Heart left ventricle (tissue), 13 donors: ENCODE measurements at regions not wholly inside any gene's neighbourhood (a gene's known extent, or its start where the extent isn't known, plus 50 kb on each side); places are given as distances from the start of the nearest gene placed in this dataset.

Experiments
- POLR2A ChIP-seq, 2 donors: fragments of 450-650 bp; IDR thresholded peaks; one replicate each; pipeline ENCODE4 v1.6.1; 2017; ENCODE audit warnings: antibody characterized with exemption in 2 of 2, mild to moderate bottlenecking in 2 of 2, moderate library complexity in 2 of 2
- TF ChIP-seq, protein P1 (sequence below), 12 donors: fragments of 200-600 bp; sonication (generic) in 4 of 12; IDR thresholded peaks; one replicate each; pipeline versions ENCODE4 v1.5.0 to v1.8.0; 2018 to 2022; ENCODE audit warnings: antibody characterized with exemption in 12 of 12, mild to moderate bottlenecking in 5 of 12
- donor health status: ischemic (EF 13 %, LVEDD 7.1; RV severe dilation, severe dysfunction).
- donor health status: DM: no; HTN: yes; CAD: no.
- donor health status: DM: no; HTN: no; CAD: no.
- donor health status: ischemic (EF 25% LVEDD 6.9; RV normal size, moderate dysfunction).
- donor health status: ischemic (EF 25% LVEDD 5.7; RV mildly dilated, moderate dysfunction).
- donor health status: ischemic (EF 35%, LVEDD 5.7; RV mildly dilated, moderate dysfunction).
- donor health status: nonischemic (EF 11% LVEDD 7.7; RV severe dilation, severe dysfunction).
- donor health status: DM: yes; HTN: yes; CAD: no.
- donor health status: PGD.
- donor health status: ischemic (EF 29% LVEDD 5.4; RV normal size, mild dysfunction).
- donor health status: nonischemic (EF 23%, LVEDD 6.1; RV moderate dilation, normal function).

- TF ChIP-seq, protein P1, sequence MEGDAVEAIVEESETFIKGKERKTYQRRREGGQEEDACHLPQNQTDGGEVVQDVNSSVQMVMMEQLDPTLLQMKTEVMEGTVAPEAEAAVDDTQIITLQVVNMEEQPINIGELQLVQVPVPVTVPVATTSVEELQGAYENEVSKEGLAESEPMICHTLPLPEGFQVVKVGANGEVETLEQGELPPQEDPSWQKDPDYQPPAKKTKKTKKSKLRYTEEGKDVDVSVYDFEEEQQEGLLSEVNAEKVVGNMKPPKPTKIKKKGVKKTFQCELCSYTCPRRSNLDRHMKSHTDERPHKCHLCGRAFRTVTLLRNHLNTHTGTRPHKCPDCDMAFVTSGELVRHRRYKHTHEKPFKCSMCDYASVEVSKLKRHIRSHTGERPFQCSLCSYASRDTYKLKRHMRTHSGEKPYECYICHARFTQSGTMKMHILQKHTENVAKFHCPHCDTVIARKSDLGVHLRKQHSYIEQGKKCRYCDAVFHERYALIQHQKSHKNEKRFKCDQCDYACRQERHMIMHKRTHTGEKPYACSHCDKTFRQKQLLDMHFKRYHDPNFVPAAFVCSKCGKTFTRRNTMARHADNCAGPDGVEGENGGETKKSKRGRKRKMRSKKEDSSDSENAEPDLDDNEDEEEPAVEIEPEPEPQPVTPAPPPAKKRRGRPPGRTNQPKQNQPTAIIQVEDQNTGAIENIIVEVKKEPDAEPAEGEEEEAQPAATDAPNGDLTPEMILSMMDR (IDR thresholded peaks at IDR 0.05) = no peak
- no peak for TF ChIP-seq POLR2A (IDR thresholded peaks at IDR 0.05)
These were observed 87.9 kb upstream of the KCNH8 start for GRCh38 chr3:19060404-19060803.
